Neural cell (in vitro differentiated cells): ENCODE measurements at regions not wholly inside any gene's neighbourhood (a gene's known extent, or its start where the extent isn't known, plus 50 kb on each side); places are given as distances from the start of the nearest gene placed in this dataset.

ENCODE experiments used
- H2AFZ ChIP-seq: fragments of 200-600, 300-800 bp; sonication (generic), shearing (Covaris generic); 2 replicates; pipeline ENCODE4 v1.6.0; 2014; ENCODE audit warnings: low read depth, mild to moderate bottlenecking, antibody characterized with exemption, low read length, moderate library complexity
- H3F3A ChIP-seq: fragments of 200-600 bp; shearing (Covaris generic); 2 replicates; pipeline ENCODE4 v1.6.1; 2016; ENCODE audit warnings: mild to moderate bottlenecking, moderate library complexity, mixed read lengths, antibody characterized with exemption, low read length; ENCODE audit not compliant: insufficient read depth, poor library complexity, severe bottlenecking
- H3K27ac ChIP-seq: fragments of 200-600, 300-800 bp; sonication (generic), shearing (Covaris generic); 2 replicates; pipeline ENCODE4 v1.5.1; 2014; ENCODE audit warnings: mild to moderate bottlenecking, low read length, moderate library complexity
- H3K27me3 ChIP-seq: fragments of 300-800, 200-600 bp; sonication (generic), shearing (Covaris generic); 2 replicates; pipeline ENCODE4 v1.6.0; 2014; ENCODE audit warnings: mild to moderate bottlenecking, low read depth, low read length, moderate library complexity; ENCODE audit not compliant: insufficient read depth
- H3K36me3 ChIP-seq: fragments of 300-800, 200-600 bp; sonication (generic), shearing (Covaris generic); 2 replicates; pipeline ENCODE4 v1.5.1; 2014; ENCODE audit warnings: mild to moderate bottlenecking, antibody characterized with exemption, low read length, moderate library complexity; ENCODE audit not compliant: insufficient read depth
- H3K4me2 ChIP-seq: fragments of 300-800, 200-600 bp; sonication (generic), shearing (Covaris generic); 2 replicates; pipeline ENCODE4 v1.6.0; 2014; ENCODE audit warnings: mild to moderate bottlenecking, low read length
- H3K4me3 ChIP-seq: fragments of 300-800, 200-600 bp; sonication (generic), shearing (Covaris generic); 2 replicates; pipeline ENCODE4 v1.5.1; 2014; ENCODE audit warnings: mild to moderate bottlenecking, low read length, moderate library complexity
- H3K79me2 ChIP-seq: fragments of 200-600 bp; shearing (Covaris generic); replicated peaks from 2 replicates; pipeline ENCODE4 v1.6.0; 2014; ENCODE audit warnings: mild to moderate bottlenecking, low read length, moderate library complexity; ENCODE audit not compliant: insufficient read depth
- H3K9ac ChIP-seq: fragments of 300-800, 200-600 bp; sonication (generic), shearing (Covaris generic); 2 replicates; pipeline ENCODE4 v1.6.1; 2016; ENCODE audit warnings: mild to moderate bottlenecking, low read length, mixed read lengths
- H3K9me2 ChIP-seq: fragments of 200-600 bp; shearing (Covaris generic); 2 replicates; pipeline ENCODE4 v1.6.1; 2016; ENCODE audit warnings: mild to moderate bottlenecking, low read length, mixed read lengths; ENCODE audit not compliant: insufficient read depth
- H3K9me3 ChIP-seq: fragments of 200-600, 300-800 bp; sonication (generic), shearing (Covaris generic); 2 replicates; pipeline ENCODE4 v1.6.1; 2016; ENCODE audit warnings: mild to moderate bottlenecking, mixed run types, low read length, moderate library complexity, mixed read lengths
- H4K20me1 ChIP-seq: fragments of 200-600 bp; shearing (Covaris generic); 2 replicates; pipeline ENCODE4 v1.6.1; 2016; ENCODE audit warnings: mild to moderate bottlenecking, mixed run types; ENCODE audit not compliant: insufficient read depth
- EP300 ChIP-seq: fragments of 450-650 bp; conservative IDR thresholded peaks from 2 replicates; pipeline ENCODE4 v1.6.1; 2014; ENCODE audit warnings: antibody characterized with exemption, mild to moderate bottlenecking, moderate library complexity; ENCODE audit not compliant: poor library complexity, severe bottlenecking
- EZH2 ChIP-seq: fragments of 200-600, 300-800 bp; shearing (Covaris generic), sonication (generic); IDR thresholded peaks from 2 replicates; pipeline ENCODE4 v1.6.1; 2014; ENCODE audit warnings: antibody characterized with exemption, low read length, borderline replicate concordance, mild to moderate bottlenecking; ENCODE audit not compliant: insufficient read depth, poor library complexity, severe bottlenecking
- MXI1 ChIP-seq: fragments of 450-650 bp; conservative IDR thresholded peaks from 2 replicates; pipeline ENCODE4 v1.6.1; 2014; ENCODE audit warnings: antibody characterized with exemption, mild to moderate bottlenecking; ENCODE audit not compliant: poor library complexity, severe bottlenecking
- POLR2AphosphoS5 ChIP-seq: IDR thresholded peaks from 2 replicates; pipeline ENCODE4 v1.6.1; 2012
- RAD21 ChIP-seq: fragments of 450-650 bp; conservative IDR thresholded peaks from 2 replicates; pipeline ENCODE4 v1.6.1; 2014; ENCODE audit warnings: antibody characterized with exemption, mild to moderate bottlenecking, moderate library complexity
- SMC3 ChIP-seq: fragments of 450-650 bp; conservative IDR thresholded peaks from 2 replicates; pipeline ENCODE4 v1.6.1; 2014; ENCODE audit warnings: antibody characterized with exemption, mild to moderate bottlenecking, moderate library complexity; ENCODE audit not compliant: poor library complexity
- TAF1 ChIP-seq: IDR thresholded peaks from 2 replicates; pipeline ENCODE4 v1.6.1; 2012; ENCODE audit warnings: low read depth
- TF ChIP-seq, protein P1 (sequence below): fragments of 450-650 bp; IDR thresholded peaks from 2 replicates; pipeline ENCODE4 v1.5.1; 2014; ENCODE audit warnings: antibody characterized with exemption, mild to moderate bottlenecking, moderate library complexity; ENCODE audit not compliant: poor library complexity, severe bottlenecking
- TF ChIP-seq, protein P2 (sequence below): IDR thresholded peaks from 2 replicates; pipeline ENCODE4 v1.6.1; 2012; ENCODE audit warnings: borderline replicate concordance

GRCh38 chr18:24799176-24799575 lies 338.7 kb downstream of the HRH4 start:
- TF ChIP-seq POLR2AphosphoS5 (no peak), RAD21 (no peak), TAF1 (no peak), EP300 (no peak), SMC3 (no peak), MXI1 (no peak), EZH2 (no peak)
- TF ChIP-seq, protein P1, sequence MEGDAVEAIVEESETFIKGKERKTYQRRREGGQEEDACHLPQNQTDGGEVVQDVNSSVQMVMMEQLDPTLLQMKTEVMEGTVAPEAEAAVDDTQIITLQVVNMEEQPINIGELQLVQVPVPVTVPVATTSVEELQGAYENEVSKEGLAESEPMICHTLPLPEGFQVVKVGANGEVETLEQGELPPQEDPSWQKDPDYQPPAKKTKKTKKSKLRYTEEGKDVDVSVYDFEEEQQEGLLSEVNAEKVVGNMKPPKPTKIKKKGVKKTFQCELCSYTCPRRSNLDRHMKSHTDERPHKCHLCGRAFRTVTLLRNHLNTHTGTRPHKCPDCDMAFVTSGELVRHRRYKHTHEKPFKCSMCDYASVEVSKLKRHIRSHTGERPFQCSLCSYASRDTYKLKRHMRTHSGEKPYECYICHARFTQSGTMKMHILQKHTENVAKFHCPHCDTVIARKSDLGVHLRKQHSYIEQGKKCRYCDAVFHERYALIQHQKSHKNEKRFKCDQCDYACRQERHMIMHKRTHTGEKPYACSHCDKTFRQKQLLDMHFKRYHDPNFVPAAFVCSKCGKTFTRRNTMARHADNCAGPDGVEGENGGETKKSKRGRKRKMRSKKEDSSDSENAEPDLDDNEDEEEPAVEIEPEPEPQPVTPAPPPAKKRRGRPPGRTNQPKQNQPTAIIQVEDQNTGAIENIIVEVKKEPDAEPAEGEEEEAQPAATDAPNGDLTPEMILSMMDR = no peak
- TF ChIP-seq, protein P2, sequence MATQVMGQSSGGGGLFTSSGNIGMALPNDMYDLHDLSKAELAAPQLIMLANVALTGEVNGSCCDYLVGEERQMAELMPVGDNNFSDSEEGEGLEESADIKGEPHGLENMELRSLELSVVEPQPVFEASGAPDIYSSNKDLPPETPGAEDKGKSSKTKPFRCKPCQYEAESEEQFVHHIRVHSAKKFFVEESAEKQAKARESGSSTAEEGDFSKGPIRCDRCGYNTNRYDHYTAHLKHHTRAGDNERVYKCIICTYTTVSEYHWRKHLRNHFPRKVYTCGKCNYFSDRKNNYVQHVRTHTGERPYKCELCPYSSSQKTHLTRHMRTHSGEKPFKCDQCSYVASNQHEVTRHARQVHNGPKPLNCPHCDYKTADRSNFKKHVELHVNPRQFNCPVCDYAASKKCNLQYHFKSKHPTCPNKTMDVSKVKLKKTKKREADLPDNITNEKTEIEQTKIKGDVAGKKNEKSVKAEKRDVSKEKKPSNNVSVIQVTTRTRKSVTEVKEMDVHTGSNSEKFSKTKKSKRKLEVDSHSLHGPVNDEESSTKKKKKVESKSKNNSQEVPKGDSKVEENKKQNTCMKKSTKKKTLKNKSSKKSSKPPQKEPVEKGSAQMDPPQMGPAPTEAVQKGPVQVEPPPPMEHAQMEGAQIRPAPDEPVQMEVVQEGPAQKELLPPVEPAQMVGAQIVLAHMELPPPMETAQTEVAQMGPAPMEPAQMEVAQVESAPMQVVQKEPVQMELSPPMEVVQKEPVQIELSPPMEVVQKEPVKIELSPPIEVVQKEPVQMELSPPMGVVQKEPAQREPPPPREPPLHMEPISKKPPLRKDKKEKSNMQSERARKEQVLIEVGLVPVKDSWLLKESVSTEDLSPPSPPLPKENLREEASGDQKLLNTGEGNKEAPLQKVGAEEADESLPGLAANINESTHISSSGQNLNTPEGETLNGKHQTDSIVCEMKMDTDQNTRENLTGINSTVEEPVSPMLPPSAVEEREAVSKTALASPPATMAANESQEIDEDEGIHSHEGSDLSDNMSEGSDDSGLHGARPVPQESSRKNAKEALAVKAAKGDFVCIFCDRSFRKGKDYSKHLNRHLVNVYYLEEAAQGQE = no peak
- H2AFZ ChIP-seq = no peak overlapping the region
- no peaks in the 10 kb centered on the region for H3K9me3 ChIP-seq
- no peaks in the 10 kb centered on the region for H3K79me2 ChIP-seq
- H3K36me3 ChIP-seq = no peaks in the 10 kb centered on the region
- no peaks in the 10 kb centered on the region for H3F3A ChIP-seq
- H3K4me3 ChIP-seq = no peak overlapping the region
- no peaks in the 10 kb centered on the region for H3K27me3 ChIP-seq
- no peak overlapping the region for H3K27ac ChIP-seq
- no peaks in the 10 kb centered on the region for H4K20me1 ChIP-seq
- H3K9ac ChIP-seq = no peak overlapping the region
- H3K9me2 ChIP-seq = no peaks in the 10 kb centered on the region
- H3K4me2 ChIP-seq = no peak overlapping the region

DNA sequence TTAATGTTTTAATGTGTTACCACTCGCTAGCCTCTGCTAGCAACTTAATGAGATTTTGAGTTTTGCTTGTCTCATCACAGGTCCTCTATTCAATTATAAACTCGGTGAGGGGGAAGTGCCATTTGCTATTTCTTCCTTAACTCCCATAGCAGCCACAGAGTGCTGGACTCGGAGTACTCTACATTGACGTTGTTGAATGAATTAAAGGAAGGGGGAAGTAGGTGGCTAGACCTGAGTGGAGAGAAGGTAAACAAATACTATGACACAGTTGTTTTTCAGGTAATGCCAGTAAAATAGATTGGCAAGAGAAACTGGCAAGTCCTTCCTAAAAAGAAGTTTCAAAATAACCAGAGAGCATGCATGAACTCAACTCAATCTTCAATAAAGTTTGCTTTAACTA lies 339.3 kb downstream of the HRH4 start:
- H3K79me2 ChIP-seq = no peaks in the 10 kb centered on the region

More for the DNA sequence above, 339.3 kb downstream of the HRH4 start:
- Histone ChIP-seq H3K9me2 (no peaks in the 10 kb centered on the region), H3K36me3 (no peaks in the 10 kb centered on the region), H3K4me2 (no peak overlapping the region), H3K27ac (no peak overlapping the region), H3K9me3 (no peaks in the 10 kb centered on the region), H3F3A (no peaks in the 10 kb centered on the region), H3K27me3 (no peaks in the 10 kb centered on the region), H3K4me3 (no peak overlapping the region), H2AFZ (no peak overlapping the region), H3K9ac (no peak overlapping the region), H4K20me1 (no peaks in the 10 kb centered on the region)
- no peak for TF ChIP-seq POLR2AphosphoS5
- TF ChIP-seq, protein P1 = no peak
- no peak for TF ChIP-seq MXI1
- TF ChIP-seq EZH2 = no peak
- TF ChIP-seq, protein P2 = no peak
- no peak for TF ChIP-seq EP300
- no peak for TF ChIP-seq SMC3
- no peak for TF ChIP-seq TAF1
- no peak for TF ChIP-seq RAD21
